K562 (cell line): ENCODE measurements at regions not wholly inside any gene's neighbourhood (a gene's known extent, or its start where the extent isn't known, plus 50 kb on each side); places are given as distances from the start of the nearest gene placed in this dataset.

Experiments
- ATAC-seq: fragments of 200-7000 bp; cut with Tn5 transposase; 3 replicates; pipeline ENCODE4 v1.9.1; 2020; ENCODE audit warnings: moderate library complexity
- BruUV-seq: library from RNA; stranded (reverse); fragments of 400-500 nt; replicated peaks from 2 replicates; lab custom pipeline; 2021; lab: Mats Ljungman, UMichigan
- CTCF ChIA-PET: fragments of 300-600 bp; formaldehyde crosslinking; extraction: SDS; loops from one replicate; lab custom pipeline; 2021; ENCODE audit warnings: low intra/inter-chr PET ratio; lab: Yijun Ruan, JAX
- POLR2A ChIA-PET: fragments of 300-600, 350-650 bp; sonication (Branson Sonifier 250); formaldehyde crosslinking; extraction: SDS; loops from one replicate; lab custom pipeline; 2021; ENCODE audit warnings: antibody characterized with exemption, inconsistent platforms; lab: Yijun Ruan, JAX
- DNase-seq, 4 experiments: peaks; one replicate each; pipeline versions ENCODE4 v3.0.0 to v3.0.0-alpha.2; 2011 to 2018; ENCODE audit warnings: low spot score in 3 of 4, mixed read lengths in 3 of 4; ENCODE audit errors: extremely low read depth in 1 of 4
- FAIRE-seq: peaks from 2 replicates; lab custom pipeline; 2011; peaks lifted over from hg19 to GRCh38; lab: Jason Lieb, UNC
- H2AFZ ChIP-seq: 2 replicates; pipeline ENCODE4 v1.6.0; 2011; ENCODE audit warnings: low read depth, low read length, control low read depth, inconsistent platforms
- H3K27ac ChIP-seq: fragments of 200-600 bp; 3 replicates; pipeline ENCODE4 v1.8.0; 2011; ENCODE audit warnings: low read depth, mild to moderate bottlenecking, control low read depth, inconsistent platforms, low read length, moderate library complexity, mixed read lengths; ENCODE audit errors: extremely low read depth
- H3K27me3 ChIP-seq, 2 experiments: fragments of 300-600 bp in 1 of 2; 2 replicates in 1 of 2; 3 replicates in 1 of 2; pipeline versions ENCODE4 v1.6.0 to v1.8.0; 2011; ENCODE audit warnings: inconsistent platforms in 2 of 2, low read length in 2 of 2, mild to moderate bottlenecking in 1 of 2, mixed read lengths in 1 of 2, moderate library complexity in 1 of 2; ENCODE audit not compliant: control insufficient read depth in 2 of 2, insufficient read depth in 2 of 2
- H3K36me3 ChIP-seq: fragments of 300-600 bp; 3 replicates; pipeline ENCODE4 v1.8.0; 2011; ENCODE audit warnings: mild to moderate bottlenecking, low read length, inconsistent platforms; ENCODE audit not compliant: control insufficient read depth, insufficient read depth
- H3K4me1 ChIP-seq, 2 experiments: fragments of 200-600 bp in 1 of 2; replicated peaks in 1 of 2; 2 replicates in 1 of 2; 3 replicates in 1 of 2; pipeline versions ENCODE4 v1.5.1 to v1.8.0; 2011; ENCODE audit warnings: inconsistent platforms in 2 of 2, low read length in 2 of 2, mild to moderate bottlenecking in 1 of 2, mixed read lengths in 1 of 2, moderate library complexity in 1 of 2; ENCODE audit not compliant: control insufficient read depth in 2 of 2, insufficient read depth in 2 of 2
- H3K4me2 ChIP-seq: 2 replicates; pipeline ENCODE4 v1.6.1; 2011; ENCODE audit warnings: low read length, control low read depth, inconsistent platforms, mixed read lengths; ENCODE audit not compliant: insufficient read depth
- H3K4me3 ChIP-seq: fragments of 200-600 bp; sonication (generic), shearing (Covaris generic); 2 replicates; pipeline ENCODE4 v1.5.1; 2016; ENCODE audit warnings: control low read depth, inconsistent platforms
- H3K79me2 ChIP-seq: fragments of 200-600 bp; 3 replicates; pipeline ENCODE4 v1.8.0; 2011; ENCODE audit warnings: low read length, inconsistent platforms; ENCODE audit not compliant: control insufficient read depth, insufficient read depth
- H3K9ac ChIP-seq, 2 experiments: 2 replicates each; pipeline versions ENCODE4 v1.6.0 to v1.6.1; 2011; ENCODE audit warnings: low read depth in 2 of 2, low read length in 2 of 2, control low read depth in 1 of 2, inconsistent platforms in 1 of 2, mild to moderate bottlenecking in 1 of 2, mixed read lengths in 1 of 2; ENCODE audit not compliant: insufficient read depth in 1 of 2
- H3K9me1 ChIP-seq: one replicate; pipeline ENCODE4 v1.6.0; 2011; ENCODE audit warnings: inconsistent platforms, mild to moderate bottlenecking, low read length, moderate library complexity; ENCODE audit not compliant: control insufficient read depth, insufficient read depth
- H3K9me3 ChIP-seq: replicated peaks from 2 replicates; pipeline ENCODE4 v1.5.1; 2011; ENCODE audit warnings: low read depth, low read length, inconsistent platforms; ENCODE audit not compliant: control insufficient read depth, insufficient read depth
- H4K20me1 ChIP-seq: replicated peaks from 2 replicates; pipeline ENCODE4 v1.6.1; 2011; ENCODE audit warnings: low read length, inconsistent platforms, mixed read lengths; ENCODE audit not compliant: control insufficient read depth, insufficient read depth
- CREBBP ChIP-seq: IDR thresholded peaks from one replicate; pipeline ENCODE4 v1.6.1; 2012; ENCODE audit warnings: low read depth, mild to moderate bottlenecking, control low read depth, inconsistent platforms, low read length
- CUX1 ChIP-seq: fragments of 200-800 bp; sonication (Bioruptor generic); IDR thresholded peaks from 2 replicates; pipeline ENCODE4 v1.6.1; 2016; ENCODE audit warnings: missing genetic modification characterization, missing compliant biosample characterization
- HDAC2 ChIP-seq: fragments of 450-650 bp; IDR thresholded peaks from 2 replicates; pipeline ENCODE4 v1.6.1; 2016; ENCODE audit warnings: mild to moderate bottlenecking
- ILF3 ChIP-seq: fragments of 450-650 bp; IDR thresholded peaks from 2 replicates; pipeline ENCODE4 v1.6.1; 2018; ENCODE audit warnings: antibody characterized with exemption, mild to moderate bottlenecking, moderate library complexity, borderline replicate concordance
- STAT5A ChIP-seq: IDR thresholded peaks from 2 replicates; pipeline ENCODE4 v1.6.1; 2012; ENCODE audit warnings: low read length, inconsistent platforms, borderline replicate concordance
- ZNF12 ChIP-seq: sonication (generic); formaldehyde crosslinking; IDR thresholded peaks from 2 replicates; pipeline ENCODE4 v1.4.0; 2020; ENCODE audit warnings: mild to moderate bottlenecking, missing genetic modification reagents
- in situ Hi-C: fragments of 300-500 bp; cut with MboI; formaldehyde crosslinking; loops from 4 replicates; pipeline ENCODE4 v1.15.0; 2018; ENCODE audit warnings: inconsistent platforms, mixed read lengths
- intact Hi-C: fragments of 100-400 bp; cut with micrococcal nuclease; formaldehyde crosslinking; loops from 2 replicates; pipeline ENCODE4 v1.14.2; 2022
- TF ChIP-seq, protein P1 (sequence below): fragments of 200-800 bp; sonication (Bioruptor generic); IDR thresholded peaks from 2 replicates; pipeline ENCODE4 v1.6.1; 2017; ENCODE audit warnings: missing genetic modification characterization, missing compliant biosample characterization

- no peak overlapping the region for H3K4me2 ChIP-seq
- ChIA-PET CTCF (no interaction called here), POLR2A (no interaction called here)
- no peaks in the 10 kb centered on the region for H3K9me1 ChIP-seq
- no peaks in the 10 kb centered on the region for H3K9me3 ChIP-seq
- in situ Hi-C loops (no loop called here), intact Hi-C loops (no loop called here)
- H4K20me1 ChIP-seq = no peaks in the 10 kb centered on the region
- no peaks in the 10 kb centered on the region for H3K79me2 ChIP-seq
- ATAC-seq = no peak
- no peak for FAIRE-seq
- no peaks in the 10 kb centered on the region for H3K27me3 ChIP-seq
- DNase-seq = no peak
- no peak overlapping the region for H3K27ac ChIP-seq
- H3K36me3 ChIP-seq = no peaks in the 10 kb centered on the region
- H3K4me3 ChIP-seq = no peak overlapping the region
- H3K9ac ChIP-seq = no peak overlapping the region
- H3K4me1 ChIP-seq = no peaks in the 10 kb centered on the region
- BruUV-seq = no TSS peak
- H2AFZ ChIP-seq = no peak overlapping the region
- TF ChIP-seq CREBBP (no peak), ILF3 (no peak), CUX1 (CRISPR knock-in tag) (no peak), STAT5A (no peak), HDAC2 (no peak), ZNF12 (no peak)
- TF ChIP-seq, protein P1, sequence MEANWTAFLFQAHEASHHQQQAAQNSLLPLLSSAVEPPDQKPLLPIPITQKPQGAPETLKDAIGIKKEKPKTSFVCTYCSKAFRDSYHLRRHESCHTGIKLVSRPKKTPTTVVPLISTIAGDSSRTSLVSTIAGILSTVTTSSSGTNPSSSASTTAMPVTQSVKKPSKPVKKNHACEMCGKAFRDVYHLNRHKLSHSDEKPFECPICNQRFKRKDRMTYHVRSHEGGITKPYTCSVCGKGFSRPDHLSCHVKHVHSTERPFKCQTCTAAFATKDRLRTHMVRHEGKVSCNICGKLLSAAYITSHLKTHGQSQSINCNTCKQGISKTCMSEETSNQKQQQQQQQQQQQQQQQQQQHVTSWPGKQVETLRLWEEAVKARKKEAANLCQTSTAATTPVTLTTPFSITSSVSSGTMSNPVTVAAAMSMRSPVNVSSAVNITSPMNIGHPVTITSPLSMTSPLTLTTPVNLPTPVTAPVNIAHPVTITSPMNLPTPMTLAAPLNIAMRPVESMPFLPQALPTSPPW (CRISPR knock-in tag) = no peak
Observed at GRCh38 chr4:101420661-101421060, 73.3 kb upstream of the PPP3CA start.
